Transverse colon (tissue), 3 donors: ENCODE measurements at regions not wholly inside any gene's neighbourhood (a gene's known extent, or its start where the extent isn't known, plus 50 kb on each side); places are given as distances from the start of the nearest gene placed in this dataset.

Experiments
- POLR2A ChIP-seq: fragments of 450-650 bp; IDR thresholded peaks from one replicate; pipeline ENCODE4 v1.6.1; 2016; ENCODE audit warnings: antibody characterized with exemption, mild to moderate bottlenecking, moderate library complexity
- TF ChIP-seq, protein P1 (sequence below), 5 experiments: fragments of 200-600 bp in 3 of 5; fragments of 450-650 bp in 2 of 5; sonication (generic) in 3 of 5; IDR thresholded peaks; 1 replicate in 2 of 5; 2 replicates in 3 of 5; pipeline ENCODE4 v1.5.1; 2016 to 2017; ENCODE audit warnings: antibody characterized with exemption in 5 of 5, inconsistent platforms in 3 of 5, mild to moderate bottlenecking in 2 of 5, moderate library complexity in 1 of 5

DNA sequence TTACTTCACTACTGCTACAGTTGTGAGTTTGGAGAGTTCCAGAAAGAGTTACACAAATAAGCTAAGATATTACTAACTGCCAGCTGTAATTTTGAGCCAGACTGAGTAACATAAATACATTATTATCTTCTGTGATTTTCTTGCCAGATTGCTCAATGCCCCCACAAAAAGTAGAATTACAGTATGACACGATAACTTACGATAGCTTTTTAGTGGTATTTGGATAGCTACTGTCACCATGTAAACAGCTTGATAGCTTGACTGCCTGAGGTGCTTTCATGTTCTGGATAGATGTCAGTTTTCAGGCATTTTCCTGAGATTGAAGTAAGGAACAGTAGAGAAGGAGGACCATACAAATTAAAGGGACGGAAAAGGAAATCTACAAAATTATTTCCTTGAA, 533.3 kb downstream of the SOCS6 start:
- TF ChIP-seq, protein P1, sequence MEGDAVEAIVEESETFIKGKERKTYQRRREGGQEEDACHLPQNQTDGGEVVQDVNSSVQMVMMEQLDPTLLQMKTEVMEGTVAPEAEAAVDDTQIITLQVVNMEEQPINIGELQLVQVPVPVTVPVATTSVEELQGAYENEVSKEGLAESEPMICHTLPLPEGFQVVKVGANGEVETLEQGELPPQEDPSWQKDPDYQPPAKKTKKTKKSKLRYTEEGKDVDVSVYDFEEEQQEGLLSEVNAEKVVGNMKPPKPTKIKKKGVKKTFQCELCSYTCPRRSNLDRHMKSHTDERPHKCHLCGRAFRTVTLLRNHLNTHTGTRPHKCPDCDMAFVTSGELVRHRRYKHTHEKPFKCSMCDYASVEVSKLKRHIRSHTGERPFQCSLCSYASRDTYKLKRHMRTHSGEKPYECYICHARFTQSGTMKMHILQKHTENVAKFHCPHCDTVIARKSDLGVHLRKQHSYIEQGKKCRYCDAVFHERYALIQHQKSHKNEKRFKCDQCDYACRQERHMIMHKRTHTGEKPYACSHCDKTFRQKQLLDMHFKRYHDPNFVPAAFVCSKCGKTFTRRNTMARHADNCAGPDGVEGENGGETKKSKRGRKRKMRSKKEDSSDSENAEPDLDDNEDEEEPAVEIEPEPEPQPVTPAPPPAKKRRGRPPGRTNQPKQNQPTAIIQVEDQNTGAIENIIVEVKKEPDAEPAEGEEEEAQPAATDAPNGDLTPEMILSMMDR (IDR thresholded peaks at IDR 0.05): no peak
- no peak for TF ChIP-seq POLR2A
